ENCODE measurements at regions not wholly inside any gene's neighbourhood (a gene's known extent, or its start where the extent isn't known, plus 50 kb on each side); places are given as distances from the start of the nearest gene placed in this dataset.

- TF ChIP-seq CHD7 (IDR thresholded peaks at IDR 0.05; ENCODE audit: insufficient replicate concordance, low read length), result no peak
- no peak for TF ChIP-seq SIX5 (IDR thresholded peaks at IDR 0.05; ENCODE audit: low read depth, low read length)
- TF ChIP-seq GABPA (IDR thresholded peaks at IDR 0.05; ENCODE audit: borderline replicate concordance, insufficient read depth, low read length), result no peak
- TF ChIP-seq ATF2 (IDR thresholded peaks at IDR 0.05; ENCODE audit: low read length), result no peak
- no peak for TF ChIP-seq SIN3A (conservative IDR thresholded peaks at IDR 0.05 in 1 of 2, IDR thresholded peaks at IDR 0.05 in 1 of 2; ENCODE audit: low read depth in 1 of 2, low read length in 2 of 2)
- TF ChIP-seq CEBPB (IDR thresholded peaks at IDR 0.05; ENCODE audit: low read depth, low read length), result no peak
These were observed 68.7 kb upstream of the NPTX2 start (continued) for GRCh38 chr7:98548370-98548769.
